Kidney epithelial cell (primary cell): ENCODE measurements at regions not wholly inside any gene's neighbourhood (a gene's known extent, or its start where the extent isn't known, plus 50 kb on each side); places are given as distances from the start of the nearest gene placed in this dataset.

Source experiments
- DNase-seq: peaks from one replicate; pipeline ENCODE4 v3.0.0-alpha.2; 2010; ENCODE audit warnings: low read depth
- H3K27me3 ChIP-seq: 2 replicates; pipeline ENCODE4 v1.6.0; 2011; ENCODE audit warnings: low read length; ENCODE audit not compliant: control insufficient read depth, insufficient read depth
- H3K36me3 ChIP-seq: 2 replicates; pipeline ENCODE4 v1.5.1; 2011; ENCODE audit warnings: low read length; ENCODE audit not compliant: control insufficient read depth, insufficient read depth
- H3K4me3 ChIP-seq: 2 replicates; pipeline ENCODE4 v1.5.1; 2011; ENCODE audit warnings: low read depth, mild to moderate bottlenecking, control low read depth, low read length
- TF ChIP-seq, protein P1 (sequence below): IDR thresholded peaks from 2 replicates; pipeline ENCODE4 v1.5.1; 2011; ENCODE audit warnings: mild to moderate bottlenecking, moderate library complexity, low read length, control low read depth, inconsistent platforms; ENCODE audit not compliant: insufficient read depth, poor library complexity, severe bottlenecking

DNA sequence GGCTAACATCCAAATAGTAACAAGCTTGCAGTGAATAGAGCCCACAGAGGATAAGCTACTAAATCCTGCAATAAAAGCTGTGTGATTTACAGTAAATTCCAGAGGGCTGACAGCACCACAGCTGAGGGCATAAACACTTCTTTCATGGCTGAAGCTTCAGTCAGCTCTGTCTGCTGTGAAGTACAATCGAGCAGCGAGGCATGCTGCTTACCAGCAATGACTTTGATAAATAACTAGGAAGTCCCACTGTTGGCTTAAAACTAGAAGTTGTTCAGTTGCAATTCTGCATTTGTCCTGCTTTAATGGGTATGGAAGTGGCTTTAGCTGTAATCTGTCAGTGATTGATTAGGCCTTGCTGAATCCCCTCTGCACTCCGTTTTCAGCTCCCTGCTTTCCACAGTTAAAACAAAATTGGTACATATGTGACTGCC is 65.2 kb upstream of the FIGN start:
- peak; percentile 65 for DNase-seq
- no peak overlapping the region for H3K4me3 ChIP-seq

DNA sequence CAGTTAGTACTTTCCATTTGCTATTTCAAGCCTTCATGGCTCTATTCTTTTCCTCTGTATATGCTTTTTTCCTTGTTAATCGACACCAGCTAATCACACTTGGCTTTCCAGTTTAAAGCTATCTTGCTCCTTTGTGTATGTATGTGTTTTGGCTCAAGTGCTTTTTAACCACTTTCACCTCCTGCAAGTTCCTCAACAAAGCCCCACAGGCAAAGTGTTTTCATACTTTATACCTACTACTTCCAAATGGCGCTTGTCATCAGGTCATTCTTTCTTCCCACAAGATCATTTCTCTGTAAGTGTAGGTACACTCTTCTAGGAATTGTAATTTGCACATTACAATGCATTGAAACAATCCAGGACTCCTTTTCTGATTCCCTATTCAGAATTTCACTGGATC is 64.0 kb upstream of the FIGN start:
- Histone ChIP-seq H3K36me3 (no peaks in the 10 kb centered on the region), H3K27me3 (no peaks in the 10 kb centered on the region), H3K4me3 (no peak overlapping the region)
- no peak for DNase-seq
- TF ChIP-seq, protein P1, sequence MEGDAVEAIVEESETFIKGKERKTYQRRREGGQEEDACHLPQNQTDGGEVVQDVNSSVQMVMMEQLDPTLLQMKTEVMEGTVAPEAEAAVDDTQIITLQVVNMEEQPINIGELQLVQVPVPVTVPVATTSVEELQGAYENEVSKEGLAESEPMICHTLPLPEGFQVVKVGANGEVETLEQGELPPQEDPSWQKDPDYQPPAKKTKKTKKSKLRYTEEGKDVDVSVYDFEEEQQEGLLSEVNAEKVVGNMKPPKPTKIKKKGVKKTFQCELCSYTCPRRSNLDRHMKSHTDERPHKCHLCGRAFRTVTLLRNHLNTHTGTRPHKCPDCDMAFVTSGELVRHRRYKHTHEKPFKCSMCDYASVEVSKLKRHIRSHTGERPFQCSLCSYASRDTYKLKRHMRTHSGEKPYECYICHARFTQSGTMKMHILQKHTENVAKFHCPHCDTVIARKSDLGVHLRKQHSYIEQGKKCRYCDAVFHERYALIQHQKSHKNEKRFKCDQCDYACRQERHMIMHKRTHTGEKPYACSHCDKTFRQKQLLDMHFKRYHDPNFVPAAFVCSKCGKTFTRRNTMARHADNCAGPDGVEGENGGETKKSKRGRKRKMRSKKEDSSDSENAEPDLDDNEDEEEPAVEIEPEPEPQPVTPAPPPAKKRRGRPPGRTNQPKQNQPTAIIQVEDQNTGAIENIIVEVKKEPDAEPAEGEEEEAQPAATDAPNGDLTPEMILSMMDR = no peak

More for the DNA sequence above, 65.2 kb upstream of the FIGN start:
- H3K27me3 ChIP-seq = no peaks in the 10 kb centered on the region
- TF ChIP-seq, protein P1 = no peak
- H3K36me3 ChIP-seq = no peaks in the 10 kb centered on the region

DNA sequence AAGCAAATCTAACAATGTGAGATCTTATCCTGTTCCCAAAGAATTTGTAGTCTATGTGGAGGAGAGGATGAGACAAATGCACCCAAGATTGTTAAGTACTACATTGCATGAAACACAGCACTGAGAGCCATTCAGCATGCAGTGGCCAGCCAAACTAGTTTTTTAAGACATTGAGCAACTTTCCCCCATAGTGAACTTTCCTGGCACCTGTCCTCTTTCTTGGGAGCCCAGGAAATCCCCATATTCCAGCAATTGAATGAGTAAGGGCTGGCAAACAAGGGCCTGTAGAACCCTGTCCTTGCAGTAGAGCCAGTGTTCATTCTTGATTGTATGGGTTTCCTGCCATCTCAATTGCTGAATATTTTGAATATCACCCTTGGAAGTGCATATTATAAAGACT is 58.8 kb upstream of the FIGN start:
- DNase-seq = no peak
- Histone ChIP-seq H3K36me3 (no peaks in the 10 kb centered on the region), H3K27me3 (no peaks in the 10 kb centered on the region), H3K4me3 (no peak overlapping the region)
- TF ChIP-seq, protein P1 = no peak
